ENCODE measurements at regions not wholly inside any gene's neighbourhood (a gene's known extent, or its start where the extent isn't known, plus 50 kb on each side); places are given as distances from the start of the nearest gene placed in this dataset.

DNA sequence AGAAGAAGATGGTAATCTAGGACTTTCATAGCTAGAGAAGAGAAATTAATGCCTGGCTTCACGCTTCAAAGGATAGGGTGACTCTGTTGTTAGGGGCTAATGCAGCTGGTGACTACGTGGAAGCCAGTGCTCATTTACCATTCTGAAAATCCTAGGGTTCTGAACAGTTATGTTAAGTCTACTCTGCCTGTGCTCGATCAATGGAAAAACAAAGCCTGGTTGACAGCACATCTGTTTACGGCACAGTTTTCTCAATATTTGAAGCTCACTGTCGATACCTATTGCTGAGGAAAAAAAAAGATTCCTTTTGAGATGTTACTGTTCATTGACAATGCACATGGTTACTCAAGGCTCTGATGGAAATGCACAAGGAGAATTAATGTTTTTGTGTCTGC is 182.6 kb upstream of the NUDT6 start:
- Histone ChIP-seq H3K9me3 (ENCODE audit: control insufficient read depth, low read length) (no peaks in the 10 kb centered on the region), H3K36me3 (ENCODE audit: control insufficient read depth, insufficient read depth, low read length) (no peaks in the 10 kb centered on the region), H3K4me1 (no peaks in the 10 kb centered on the region), H3K79me2 (no peaks in the 10 kb centered on the region), H3K27me3 (ENCODE audit: control insufficient read depth, insufficient read depth, low read length) (no peaks in the 10 kb centered on the region), H2AFZ (no peak overlapping the region), H3K27ac (no peak overlapping the region), H3K4me3 (ENCODE audit: low read depth, low read length) (no peak overlapping the region), H3K4me2 (ENCODE audit: low read length) (no peak overlapping the region), H3K9ac (no peak overlapping the region)
- TF ChIP-seq, protein P1, sequence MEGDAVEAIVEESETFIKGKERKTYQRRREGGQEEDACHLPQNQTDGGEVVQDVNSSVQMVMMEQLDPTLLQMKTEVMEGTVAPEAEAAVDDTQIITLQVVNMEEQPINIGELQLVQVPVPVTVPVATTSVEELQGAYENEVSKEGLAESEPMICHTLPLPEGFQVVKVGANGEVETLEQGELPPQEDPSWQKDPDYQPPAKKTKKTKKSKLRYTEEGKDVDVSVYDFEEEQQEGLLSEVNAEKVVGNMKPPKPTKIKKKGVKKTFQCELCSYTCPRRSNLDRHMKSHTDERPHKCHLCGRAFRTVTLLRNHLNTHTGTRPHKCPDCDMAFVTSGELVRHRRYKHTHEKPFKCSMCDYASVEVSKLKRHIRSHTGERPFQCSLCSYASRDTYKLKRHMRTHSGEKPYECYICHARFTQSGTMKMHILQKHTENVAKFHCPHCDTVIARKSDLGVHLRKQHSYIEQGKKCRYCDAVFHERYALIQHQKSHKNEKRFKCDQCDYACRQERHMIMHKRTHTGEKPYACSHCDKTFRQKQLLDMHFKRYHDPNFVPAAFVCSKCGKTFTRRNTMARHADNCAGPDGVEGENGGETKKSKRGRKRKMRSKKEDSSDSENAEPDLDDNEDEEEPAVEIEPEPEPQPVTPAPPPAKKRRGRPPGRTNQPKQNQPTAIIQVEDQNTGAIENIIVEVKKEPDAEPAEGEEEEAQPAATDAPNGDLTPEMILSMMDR (IDR thresholded peaks at IDR 0.05): no peak

DNA sequence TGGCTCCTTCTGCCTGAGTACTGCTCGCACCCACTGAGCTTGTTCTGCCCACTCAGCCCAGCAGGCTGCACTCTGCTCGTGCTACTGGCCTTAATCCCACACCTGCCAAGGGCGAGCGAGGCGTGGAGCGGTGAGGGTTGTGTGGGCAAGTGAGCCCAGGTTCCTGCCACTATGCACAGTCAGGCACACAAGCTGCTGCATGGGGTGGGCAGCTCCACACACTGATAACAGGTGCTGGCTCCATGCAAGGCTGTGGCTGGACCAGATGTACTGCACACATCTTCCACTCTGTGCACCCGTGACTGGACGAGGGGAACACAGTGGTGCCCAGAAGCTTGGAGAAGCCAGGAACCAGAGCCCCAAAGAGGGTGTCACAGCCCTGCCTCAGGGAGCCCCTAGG is 184.3 kb upstream of the NUDT6 start:
- Histone ChIP-seq H3K36me3 (ENCODE audit: control insufficient read depth, insufficient read depth, low read length) (no peaks in the 10 kb centered on the region), H3K27ac (no peak overlapping the region), H3K4me3 (ENCODE audit: low read depth, low read length) (no peak overlapping the region), H3K4me2 (ENCODE audit: low read length) (no peak overlapping the region), H2AFZ (no peak overlapping the region), H3K9ac (no peak overlapping the region), H3K4me1 (no peaks in the 10 kb centered on the region), H3K9me3 (ENCODE audit: control insufficient read depth, low read length) (no peaks in the 10 kb centered on the region), H3K79me2 (no peaks in the 10 kb centered on the region), H3K27me3 (ENCODE audit: control insufficient read depth, insufficient read depth, low read length) (no peaks in the 10 kb centered on the region)
- TF ChIP-seq, protein P1 (IDR thresholded peaks at IDR 0.05): no peak

DNA sequence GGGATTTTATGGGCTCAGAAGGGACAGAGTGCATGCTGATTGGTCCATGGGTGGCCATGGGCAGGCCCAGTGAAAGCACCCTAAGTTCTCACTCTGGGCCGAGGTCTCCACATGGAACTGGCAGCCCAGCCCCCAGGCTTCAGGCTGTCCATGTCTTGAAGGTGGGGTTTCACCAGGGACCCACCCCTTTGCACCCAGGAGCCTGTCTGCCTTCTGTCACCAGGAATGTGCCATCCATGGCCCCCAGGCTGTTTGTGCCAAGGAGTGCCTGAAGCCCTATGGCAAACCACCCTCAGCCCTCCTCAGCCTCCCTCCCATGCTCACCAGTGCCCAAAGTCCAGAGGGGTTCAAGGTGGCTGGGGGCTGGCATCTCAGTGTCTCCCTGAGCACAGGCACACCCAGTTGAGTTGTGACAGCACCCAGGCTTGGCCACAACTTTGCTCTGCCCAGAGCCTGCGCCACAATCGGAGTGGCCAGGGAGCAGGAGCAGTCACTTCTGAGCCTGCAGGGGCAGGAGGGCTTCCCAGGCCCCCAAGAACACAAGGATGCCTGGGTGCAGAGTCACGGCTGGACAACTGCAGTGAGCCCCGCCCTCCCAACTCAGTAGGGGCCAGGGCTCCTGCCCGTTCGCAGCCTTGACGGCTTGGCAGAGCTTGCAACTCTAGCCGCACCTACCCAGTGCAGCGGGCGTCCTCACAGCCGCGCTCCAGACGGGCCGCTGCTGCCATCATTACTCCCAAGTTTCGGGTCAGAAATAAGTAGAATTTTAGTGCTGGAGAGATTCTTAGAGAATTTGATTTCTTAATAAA is 185.3 kb upstream of the NUDT6 start:
- Histone ChIP-seq H3K27me3 (ENCODE audit: control insufficient read depth, insufficient read depth, low read length) (no peaks in the 10 kb centered on the region), H3K4me3 (ENCODE audit: low read depth, low read length) (no peak overlapping the region), H3K79me2 (no peaks in the 10 kb centered on the region), H3K27ac (no peak overlapping the region), H3K9me3 (ENCODE audit: control insufficient read depth, low read length) (no peaks in the 10 kb centered on the region), H3K9ac (no peak overlapping the region), H2AFZ (no peak overlapping the region), H3K4me1 (no peaks in the 10 kb centered on the region), H3K36me3 (ENCODE audit: control insufficient read depth, insufficient read depth, low read length) (no peaks in the 10 kb centered on the region), H3K4me2 (ENCODE audit: low read length) (no peak overlapping the region)
- TF ChIP-seq, protein P1 (IDR thresholded peaks at IDR 0.05): no peak

DNA sequence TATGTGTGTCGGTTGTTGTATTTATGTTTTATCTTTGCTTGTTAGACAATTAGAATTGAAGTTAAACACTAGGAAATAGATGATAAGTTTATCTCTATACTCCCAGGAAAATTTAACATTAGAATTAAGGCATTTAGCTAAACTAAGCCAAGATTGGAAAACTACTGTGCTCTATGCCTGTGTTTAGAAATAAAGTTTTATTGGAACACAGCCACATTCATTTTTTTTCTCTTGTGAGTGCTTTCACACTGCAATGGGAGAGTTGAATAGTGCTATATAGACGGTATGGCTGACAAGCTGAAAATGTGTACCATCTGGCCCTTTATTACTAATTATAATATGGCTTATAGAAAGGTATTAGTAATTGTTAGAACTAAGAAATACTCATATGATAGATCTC is 186.7 kb upstream of the NUDT6 start:
- Histone ChIP-seq H3K27ac (no peak overlapping the region), H3K27me3 (ENCODE audit: control insufficient read depth, insufficient read depth, low read length) (no peaks in the 10 kb centered on the region), H3K9ac (no peak overlapping the region), H3K36me3 (ENCODE audit: control insufficient read depth, insufficient read depth, low read length) (no peaks in the 10 kb centered on the region), H3K4me2 (ENCODE audit: low read length) (no peak overlapping the region), H3K4me3 (ENCODE audit: low read depth, low read length) (no peak overlapping the region), H3K4me1 (no peaks in the 10 kb centered on the region), H2AFZ (no peak overlapping the region), H3K9me3 (ENCODE audit: control insufficient read depth, low read length) (no peaks in the 10 kb centered on the region), H3K79me2 (no peaks in the 10 kb centered on the region)
- TF ChIP-seq, protein P1 (IDR thresholded peaks at IDR 0.05): no peak

DNA sequence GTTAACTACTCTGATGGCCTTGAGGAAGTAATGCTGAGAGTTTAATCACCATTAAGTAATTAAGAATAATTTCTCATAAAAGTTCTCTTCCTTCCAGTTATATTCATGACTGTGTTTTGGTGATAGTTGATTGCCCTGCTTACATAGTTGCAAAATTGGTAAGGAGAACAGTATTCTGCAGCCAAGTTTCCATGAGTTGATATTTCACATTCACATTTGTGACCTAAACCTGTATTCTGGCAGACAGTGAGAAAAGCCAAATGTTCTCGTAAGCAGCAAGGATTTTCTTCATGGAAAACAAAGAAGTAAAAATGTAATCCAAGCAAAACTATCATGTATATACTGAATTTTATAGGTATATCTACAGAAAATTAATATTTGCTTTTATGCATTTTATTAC is 187.8 kb upstream of the NUDT6 start:
- Histone ChIP-seq H3K4me2 (ENCODE audit: low read length) (no peak overlapping the region), H3K4me1 (no peaks in the 10 kb centered on the region), H2AFZ (no peak overlapping the region), H3K27ac (no peak overlapping the region), H3K36me3 (ENCODE audit: control insufficient read depth, insufficient read depth, low read length) (no peaks in the 10 kb centered on the region), H3K4me3 (ENCODE audit: low read depth, low read length) (no peak overlapping the region), H3K27me3 (ENCODE audit: control insufficient read depth, insufficient read depth, low read length) (no peaks in the 10 kb centered on the region), H3K79me2 (no peaks in the 10 kb centered on the region), H3K9ac (no peak overlapping the region), H3K9me3 (ENCODE audit: control insufficient read depth, low read length) (no peaks in the 10 kb centered on the region)
- TF ChIP-seq, protein P1 (IDR thresholded peaks at IDR 0.05): no peak
